C4-2B (cell line): ENCODE measurements at regions not wholly inside any gene's neighbourhood (a gene's known extent, or its start where the extent isn't known, plus 50 kb on each side); places are given as distances from the start of the nearest gene placed in this dataset.

Source experiments
- ZFX ChIP-seq: fragments of 450-650 bp; IDR thresholded peaks from 2 replicates; pipeline ENCODE4 v1.6.1; 2017
- TF ChIP-seq, protein P1 (sequence below): fragments of 450-650 bp; conservative IDR thresholded peaks from 2 replicates; pipeline ENCODE4 v1.5.1; 2017; ENCODE audit warnings: mild to moderate bottlenecking

DNA sequence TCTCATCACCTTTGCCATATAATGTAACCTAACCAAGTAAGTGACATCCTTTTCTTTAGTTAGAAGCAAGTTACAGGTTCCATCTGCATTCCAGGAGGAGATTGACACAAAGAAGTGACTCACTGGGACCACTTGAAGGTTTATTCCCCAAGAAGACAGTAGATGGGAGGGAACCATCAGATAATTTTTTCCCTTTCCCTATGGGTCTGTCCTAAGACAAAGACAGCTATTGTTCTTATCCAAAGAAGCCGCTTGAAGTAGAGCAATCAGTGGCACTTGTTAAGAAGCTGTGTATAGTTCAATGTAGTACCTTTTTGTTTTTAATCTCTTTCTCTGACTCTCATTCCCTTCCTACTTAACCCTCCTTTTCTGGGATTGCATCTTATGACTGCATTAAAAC, 139.9 kb upstream of the B3GALT2 start:
- TF ChIP-seq, protein P1, sequence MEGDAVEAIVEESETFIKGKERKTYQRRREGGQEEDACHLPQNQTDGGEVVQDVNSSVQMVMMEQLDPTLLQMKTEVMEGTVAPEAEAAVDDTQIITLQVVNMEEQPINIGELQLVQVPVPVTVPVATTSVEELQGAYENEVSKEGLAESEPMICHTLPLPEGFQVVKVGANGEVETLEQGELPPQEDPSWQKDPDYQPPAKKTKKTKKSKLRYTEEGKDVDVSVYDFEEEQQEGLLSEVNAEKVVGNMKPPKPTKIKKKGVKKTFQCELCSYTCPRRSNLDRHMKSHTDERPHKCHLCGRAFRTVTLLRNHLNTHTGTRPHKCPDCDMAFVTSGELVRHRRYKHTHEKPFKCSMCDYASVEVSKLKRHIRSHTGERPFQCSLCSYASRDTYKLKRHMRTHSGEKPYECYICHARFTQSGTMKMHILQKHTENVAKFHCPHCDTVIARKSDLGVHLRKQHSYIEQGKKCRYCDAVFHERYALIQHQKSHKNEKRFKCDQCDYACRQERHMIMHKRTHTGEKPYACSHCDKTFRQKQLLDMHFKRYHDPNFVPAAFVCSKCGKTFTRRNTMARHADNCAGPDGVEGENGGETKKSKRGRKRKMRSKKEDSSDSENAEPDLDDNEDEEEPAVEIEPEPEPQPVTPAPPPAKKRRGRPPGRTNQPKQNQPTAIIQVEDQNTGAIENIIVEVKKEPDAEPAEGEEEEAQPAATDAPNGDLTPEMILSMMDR: no peak
- no peak for TF ChIP-seq ZFX
